Trophoblast cell (in vitro differentiated cells and primary cell): ENCODE measurements at regions not wholly inside any gene's neighbourhood (a gene's known extent, or its start where the extent isn't known, plus 50 kb on each side); places are given as distances from the start of the nearest gene placed in this dataset.

Experiments
- DNase-seq, 2 donors: peaks; one replicate each; pipeline ENCODE4 v3.0.0-alpha.2; 2016
- H2AFZ ChIP-seq: 2 replicates; pipeline ENCODE4 v1.6.1; 2013; ENCODE audit warnings: low read length, moderate library complexity, mild to moderate bottlenecking; ENCODE audit not compliant: insufficient read depth, poor library complexity
- H2AK5ac ChIP-seq: 2 replicates; pipeline ENCODE4 v1.6.1; 2013; ENCODE audit warnings: mild to moderate bottlenecking, low read length
- H2BK120ac ChIP-seq: 2 replicates; pipeline ENCODE4 v1.6.1; 2013; ENCODE audit warnings: low read length, mild to moderate bottlenecking, moderate library complexity; ENCODE audit not compliant: insufficient read depth, poor library complexity
- H2BK12ac ChIP-seq: 2 replicates; pipeline ENCODE4 v1.6.1; 2013; ENCODE audit warnings: mild to moderate bottlenecking, low read length, moderate library complexity
- H2BK5ac ChIP-seq: 2 replicates; pipeline ENCODE4 v1.6.1; 2013; ENCODE audit warnings: low read length, low read depth, moderate library complexity, mild to moderate bottlenecking; ENCODE audit not compliant: poor library complexity
- H3K14ac ChIP-seq: 2 replicates; pipeline ENCODE4 v1.6.1; 2013; ENCODE audit warnings: mild to moderate bottlenecking, low read length
- H3K18ac ChIP-seq: 2 replicates; pipeline ENCODE4 v1.6.1; 2013; ENCODE audit warnings: mild to moderate bottlenecking, low read length
- H3K23ac ChIP-seq: 2 replicates; pipeline ENCODE4 v1.6.1; 2013; ENCODE audit warnings: low read length
- H3K27ac ChIP-seq: 2 replicates; pipeline ENCODE4 v1.5.1; 2013; ENCODE audit warnings: low read depth, mild to moderate bottlenecking, inconsistent platforms, low read length, moderate library complexity
- H3K27me3 ChIP-seq: 2 replicates; pipeline ENCODE4 v1.6.1; 2013; ENCODE audit warnings: inconsistent platforms, mild to moderate bottlenecking, low read length, moderate library complexity; ENCODE audit not compliant: insufficient read depth
- H3K36me3 ChIP-seq, 2 experiments: 1 replicate in 1 of 2; 2 replicates in 1 of 2; pipeline ENCODE4 v1.6.1; 2013; ENCODE audit warnings: low read length in 2 of 2, mild to moderate bottlenecking in 2 of 2, moderate library complexity in 1 of 2; ENCODE audit not compliant: insufficient read depth in 2 of 2, control insufficient read depth in 1 of 2
- H3K4ac ChIP-seq: 2 replicates; pipeline ENCODE4 v1.6.1; 2013; ENCODE audit warnings: low read depth, mild to moderate bottlenecking, low read length, moderate library complexity
- H3K4me1 ChIP-seq, 2 experiments: 1 replicate in 1 of 2; 2 replicates in 1 of 2; pipeline ENCODE4 v1.6.1; 2013; ENCODE audit warnings: low read length in 2 of 2, mild to moderate bottlenecking in 2 of 2, moderate library complexity in 1 of 2; ENCODE audit not compliant: insufficient read depth in 2 of 2, control insufficient read depth in 1 of 2
- H3K4me2 ChIP-seq: 2 replicates; pipeline ENCODE4 v1.6.1; 2013; ENCODE audit warnings: inconsistent platforms, mild to moderate bottlenecking, low read length, moderate library complexity
- H3K4me3 ChIP-seq: 2 replicates; pipeline ENCODE4 v1.5.1; 2013; ENCODE audit warnings: mild to moderate bottlenecking, low read depth, low read length, inconsistent platforms
- H3K79me1 ChIP-seq: one replicate; pipeline ENCODE4 v1.6.1; 2013; ENCODE audit warnings: low read length
- H3K79me2 ChIP-seq: 2 replicates; pipeline ENCODE4 v1.6.1; 2013; ENCODE audit warnings: low read length, mild to moderate bottlenecking; ENCODE audit not compliant: control insufficient read depth, insufficient read depth, poor library complexity
- H3K9ac ChIP-seq: 2 replicates; pipeline ENCODE4 v1.6.1; 2013; ENCODE audit warnings: mild to moderate bottlenecking, low read length
- H3K9me3 ChIP-seq: 2 replicates; pipeline ENCODE4 v1.6.1; 2013; ENCODE audit warnings: low read depth, mild to moderate bottlenecking, control low read depth, inconsistent platforms, low read length; ENCODE audit not compliant: insufficient read depth
- H4K12ac ChIP-seq: 2 replicates; pipeline ENCODE4 v1.6.1; 2013; ENCODE audit warnings: low read depth, mild to moderate bottlenecking, low read length, moderate library complexity
- H4K8ac ChIP-seq: 2 replicates; pipeline ENCODE4 v1.6.1; 2013; ENCODE audit warnings: low read depth, mild to moderate bottlenecking, low read length, moderate library complexity
- H4K91ac ChIP-seq: one replicate; pipeline ENCODE4 v1.6.1; 2013; ENCODE audit warnings: low read depth, mild to moderate bottlenecking, low read length, moderate library complexity
- WGBS: extraction: QIAGEN DNeasy Blood & Tissue Kit; methylation state at CpG from one replicate; pipeline ENCODE4 v1.1.7; 2013; ENCODE audit warnings: missing lambda C conversion rate; ENCODE audit not compliant: insufficient read length, insufficient coverage; ENCODE audit errors: extremely low coverage; 5-methylcytosine and 5-hydroxymethylcytosine counted together

DNA sequence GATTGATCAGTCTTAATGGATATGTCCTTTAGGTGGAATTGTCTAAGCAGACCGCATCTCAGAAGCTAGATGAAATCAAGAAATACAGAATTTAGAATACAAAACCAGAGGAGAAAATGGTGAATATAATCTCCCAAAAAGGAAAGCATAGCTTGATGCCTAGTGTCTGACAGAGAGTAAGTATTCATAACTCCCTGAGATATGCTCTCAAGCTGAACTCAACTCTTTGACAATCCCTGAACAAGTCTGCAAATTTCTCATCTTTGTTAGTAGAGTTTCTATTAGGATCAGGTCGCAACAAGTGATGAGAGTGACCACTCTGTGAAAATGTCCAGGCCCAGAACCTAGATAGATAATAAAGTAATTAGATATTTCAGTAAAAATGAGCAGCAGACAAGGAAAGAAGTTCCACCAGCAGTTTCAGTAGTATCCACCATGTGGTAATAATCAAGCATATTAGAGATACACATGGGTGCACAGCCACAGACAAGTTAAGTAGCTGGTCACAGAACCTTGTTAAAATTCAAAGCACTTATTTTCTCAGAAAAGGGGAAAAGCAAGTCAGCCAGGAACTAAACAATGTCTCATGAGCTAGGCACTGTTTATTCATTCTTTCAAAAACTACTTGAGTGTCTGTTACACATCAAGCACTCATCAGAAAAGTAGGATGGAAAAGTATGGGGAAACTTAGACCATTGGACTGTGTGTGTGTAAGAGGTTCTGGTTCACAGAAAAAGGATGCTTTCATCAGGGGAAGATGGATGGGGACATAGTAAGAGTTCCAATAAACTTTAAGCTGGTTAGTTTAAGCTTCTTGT is 481.5 kb upstream of the TUSC1 start:
- Histone ChIP-seq H4K8ac (no peak overlapping the region), H2BK5ac (no peak overlapping the region), H3K79me2 (no peaks in the 10 kb centered on the region), H3K23ac (no peak overlapping the region), H2BK120ac (no peak overlapping the region), H3K4ac (no peak overlapping the region), H2AK5ac (no peak overlapping the region), H3K36me3 (no peaks in the 10 kb centered on the region), H3K4me2 (no peak overlapping the region), H4K12ac (no peak overlapping the region), H3K4me3 (no peak overlapping the region), H3K18ac (no peak overlapping the region), H3K79me1 (no peaks in the 10 kb centered on the region), H4K91ac (no peak overlapping the region), H2AFZ (no peak overlapping the region), H3K9me3 (no peaks in the 10 kb centered on the region), H3K27me3 (no peaks in the 10 kb centered on the region), H3K27ac (no peak overlapping the region), H3K14ac (no peak overlapping the region), H3K9ac (no peak overlapping the region), H3K4me1 (no peaks in the 10 kb centered on the region), H2BK12ac (no peak overlapping the region)
- no peak for DNase-seq
- no CpG with 5 or more reads among the region's 2 CpGs for WGBS

DNA sequence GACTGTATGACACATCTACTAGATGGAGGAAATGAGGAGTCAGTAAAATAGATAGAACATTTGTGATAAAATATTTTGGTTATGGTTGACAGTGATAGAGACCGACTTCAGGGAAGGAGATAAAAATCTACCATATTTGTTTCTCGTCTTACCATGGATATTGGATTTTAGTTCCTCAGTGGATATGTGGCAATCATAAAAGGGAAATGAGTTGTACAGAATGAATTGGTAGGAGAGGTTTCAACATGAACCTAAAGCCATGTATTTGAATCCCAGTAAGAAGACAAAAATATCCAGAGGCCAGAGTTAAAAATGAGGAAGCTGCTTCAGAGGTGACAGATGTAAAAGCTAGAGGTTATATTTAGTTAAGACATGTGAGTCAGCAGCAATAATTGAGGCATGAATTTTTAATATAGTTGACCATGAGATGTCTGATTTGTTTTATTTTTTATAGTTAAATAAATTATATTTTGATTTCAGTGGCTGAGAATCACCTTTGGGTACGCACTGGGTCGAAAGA is 480.4 kb upstream of the TUSC1 start:
- Histone ChIP-seq H4K91ac (no peak overlapping the region), H3K18ac (no peak overlapping the region), H3K9me3 (no peaks in the 10 kb centered on the region), H3K27ac (no peak overlapping the region), H2AK5ac (no peak overlapping the region), H2BK120ac (no peak overlapping the region), H4K8ac (no peak overlapping the region), H3K36me3 (no peaks in the 10 kb centered on the region), H3K27me3 (no peaks in the 10 kb centered on the region), H3K4me2 (no peak overlapping the region), H3K79me1 (no peaks in the 10 kb centered on the region), H4K12ac (no peak overlapping the region), H2BK12ac (no peak overlapping the region), H3K14ac (no peak overlapping the region), H3K4me1 (no peaks in the 10 kb centered on the region), H3K4me3 (no peak overlapping the region), H2AFZ (no peak overlapping the region), H3K23ac (no peak overlapping the region), H3K4ac (no peak overlapping the region), H3K79me2 (no peaks in the 10 kb centered on the region), H2BK5ac (no peak overlapping the region), H3K9ac (no peak overlapping the region)
- WGBS = no CpG with 5 or more reads among the region's 4 CpGs
- no peak for DNase-seq

DNA sequence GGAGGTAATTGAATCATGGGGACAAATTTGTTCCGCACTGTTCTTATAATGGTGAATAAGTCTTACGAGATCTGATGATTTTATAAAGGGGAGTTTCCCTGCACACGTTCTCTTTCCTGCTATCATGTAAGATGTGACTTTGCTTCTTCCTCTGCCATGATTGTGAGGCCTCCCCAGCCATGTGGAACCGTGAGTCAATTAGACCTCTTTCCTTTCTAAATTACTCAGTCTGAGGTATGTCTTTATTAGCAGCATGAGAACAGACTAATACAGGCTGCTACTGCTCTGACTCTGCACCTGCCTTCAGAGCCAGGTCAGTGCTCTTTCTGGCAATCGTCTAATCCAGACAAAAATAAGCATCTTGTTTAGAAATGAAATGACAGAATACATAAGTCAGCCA is 479.2 kb upstream of the TUSC1 start:
- no peak overlapping the region for H3K23ac ChIP-seq
- no peak overlapping the region for H4K12ac ChIP-seq
- no peak overlapping the region for H2AFZ ChIP-seq
- H3K4ac ChIP-seq = no peak overlapping the region
- no peaks in the 10 kb centered on the region for H3K79me1 ChIP-seq
- H3K36me3 ChIP-seq = no peaks in the 10 kb centered on the region
- no peak overlapping the region for H3K18ac ChIP-seq
- no peak overlapping the region for H4K91ac ChIP-seq
- H3K27me3 ChIP-seq = no peaks in the 10 kb centered on the region
- no peak overlapping the region for H3K27ac ChIP-seq
- no peak overlapping the region for H3K4me2 ChIP-seq
- H2AK5ac ChIP-seq = no peak overlapping the region
- no peak overlapping the region for H3K14ac ChIP-seq
- no peak overlapping the region for H2BK12ac ChIP-seq
- H3K79me2 ChIP-seq = no peaks in the 10 kb centered on the region
- no peak overlapping the region for H3K4me3 ChIP-seq
- H2BK5ac ChIP-seq = no peak overlapping the region
- H4K8ac ChIP-seq = no peak overlapping the region
- no peaks in the 10 kb centered on the region for H3K4me1 ChIP-seq
- DNase-seq = no peak
- no peaks in the 10 kb centered on the region for H3K9me3 ChIP-seq
- no peak overlapping the region for H2BK120ac ChIP-seq
- no peak overlapping the region for H3K9ac ChIP-seq
- WGBS = no CpG with 5 or more reads among the region's 5 CpGs

DNA sequence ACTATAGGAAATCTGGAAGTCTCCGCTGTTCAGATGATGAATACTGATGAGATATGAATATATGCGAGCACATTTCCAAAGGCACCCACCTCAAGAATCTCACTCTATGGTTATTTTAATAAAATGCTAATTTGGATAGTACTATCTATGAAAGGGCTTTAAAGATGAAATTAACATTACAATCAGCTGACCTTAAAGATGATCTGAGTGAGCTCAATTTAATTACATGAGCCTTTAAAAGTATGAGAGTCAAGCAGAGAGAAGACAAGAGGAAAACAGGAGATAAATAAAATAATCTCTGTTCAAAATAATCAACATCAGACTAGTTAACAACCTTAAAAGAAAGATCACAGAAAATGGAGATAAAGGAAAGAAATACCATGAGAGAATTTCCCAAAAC is 474.1 kb upstream of the TUSC1 start:
- Histone ChIP-seq H3K36me3 (no peaks in the 10 kb centered on the region), H3K9ac (no peak overlapping the region), H3K4ac (no peak overlapping the region), H3K14ac (no peak overlapping the region), H2AFZ (no peak overlapping the region), H3K79me1 (no peaks in the 10 kb centered on the region), H4K91ac (no peak overlapping the region), H2BK120ac (no peak overlapping the region), H3K18ac (no peak overlapping the region), H4K8ac (no peak overlapping the region), H2BK5ac (no peak overlapping the region), H3K4me1 (no peaks in the 10 kb centered on the region), H3K27me3 (no peaks in the 10 kb centered on the region), H2BK12ac (no peak overlapping the region), H3K23ac (no peak overlapping the region), H3K27ac (no peak overlapping the region), H3K9me3 (no peaks in the 10 kb centered on the region), H3K79me2 (no peaks in the 10 kb centered on the region), H4K12ac (no peak overlapping the region), H3K4me3 (no peak overlapping the region), H2AK5ac (no peak overlapping the region), H3K4me2 (no peak overlapping the region)
- WGBS = no CpG with 5 or more reads among the region's 2 CpGs
- no peak for DNase-seq
